GM18499 (cell line): ENCODE measurements at regions not wholly inside any gene's neighbourhood (a gene's known extent, or its start where the extent isn't known, plus 50 kb on each side); places are given as distances from the start of the nearest gene placed in this dataset.

Experiments
- ATAC-seq: cut with Tn5 transposase; IDR thresholded peaks from one replicate; pipeline ENCODE4 v1.9.1; 2021; ENCODE audit warnings: moderate number of reproducible peaks; ENCODE audit not compliant: insufficient read depth, unreplicated experiment

DNA sequence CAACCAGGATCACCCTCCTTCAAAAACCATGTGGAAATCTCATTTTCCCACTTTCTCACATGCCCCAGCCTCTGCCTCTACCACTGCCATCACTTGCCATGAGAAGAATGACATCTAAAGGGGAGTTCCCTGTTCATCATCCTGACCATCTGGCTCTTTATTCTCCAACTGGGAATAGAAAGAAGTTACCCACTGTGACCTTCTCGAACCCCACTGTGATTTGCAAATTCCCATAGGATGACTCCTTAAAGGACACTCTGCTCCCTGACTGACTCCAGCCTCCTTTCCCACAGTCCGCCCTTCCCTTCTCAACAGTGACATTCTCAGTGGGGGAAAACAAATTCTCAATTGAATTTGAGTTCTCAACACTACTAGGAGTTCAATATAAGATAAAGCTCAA is 440.5 kb downstream of the NR2F2 start:
- ATAC-seq = no peak

DNA sequence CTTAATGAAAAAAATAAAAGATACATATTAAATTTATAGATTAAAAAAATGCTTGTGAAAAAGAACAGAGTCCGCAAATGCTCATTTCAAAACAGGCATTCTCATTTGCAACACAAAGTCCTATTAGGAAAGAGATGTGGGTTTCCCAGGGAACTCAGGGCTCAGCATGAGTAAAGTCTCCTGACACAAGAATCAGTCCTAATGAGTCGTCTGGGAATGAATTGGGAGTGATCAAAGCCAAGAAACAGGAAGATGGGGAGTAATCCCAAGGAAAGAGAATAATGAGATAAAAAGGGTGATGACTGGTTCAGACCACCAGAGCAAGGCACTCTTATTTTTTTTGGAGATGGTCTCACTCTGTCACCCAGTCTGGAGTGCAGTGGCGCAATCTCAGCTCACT is 443.7 kb downstream of the NR2F2 start:
- ATAC-seq = no peak

DNA sequence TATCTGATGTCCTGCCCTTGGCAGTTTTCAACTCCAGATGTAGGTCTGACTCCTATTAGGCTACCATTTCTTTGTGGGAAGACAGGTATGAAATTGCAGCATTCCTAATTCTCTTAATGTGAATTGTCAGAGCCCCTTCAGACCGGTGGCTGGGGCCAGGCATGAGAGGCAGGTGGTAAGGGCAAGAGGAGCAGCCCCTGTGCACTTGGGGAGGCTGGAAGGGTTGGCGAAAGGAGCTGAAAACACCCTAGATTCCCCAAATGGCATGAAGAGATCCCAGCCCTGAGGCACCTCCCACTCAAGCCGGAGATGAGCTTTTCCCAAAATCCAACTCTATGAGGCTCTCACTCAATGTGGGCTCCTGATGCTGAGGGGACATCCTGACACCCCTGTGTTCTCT is 453.2 kb downstream of the NR2F2 start:
- no peak for ATAC-seq

DNA sequence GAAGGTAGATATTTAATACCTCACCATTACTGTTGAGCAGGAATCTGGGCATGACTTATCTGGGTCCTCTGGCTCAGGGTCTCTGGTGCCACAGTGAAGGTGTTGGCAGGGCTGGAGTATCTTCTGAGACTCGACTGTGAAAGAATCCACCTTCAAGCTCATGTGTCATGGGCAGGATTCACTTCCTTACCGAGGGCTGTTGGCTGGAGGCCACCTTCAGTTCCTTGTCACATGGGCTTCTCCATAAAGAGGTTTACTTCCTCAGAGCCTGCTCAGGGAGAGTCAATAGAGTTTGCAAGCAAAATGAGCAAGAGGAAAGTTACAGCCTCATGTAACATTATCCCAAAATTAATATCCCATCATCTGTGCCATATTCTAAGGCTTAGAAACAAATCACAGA is 459.5 kb downstream of the NR2F2 start:
- no peak for ATAC-seq

DNA sequence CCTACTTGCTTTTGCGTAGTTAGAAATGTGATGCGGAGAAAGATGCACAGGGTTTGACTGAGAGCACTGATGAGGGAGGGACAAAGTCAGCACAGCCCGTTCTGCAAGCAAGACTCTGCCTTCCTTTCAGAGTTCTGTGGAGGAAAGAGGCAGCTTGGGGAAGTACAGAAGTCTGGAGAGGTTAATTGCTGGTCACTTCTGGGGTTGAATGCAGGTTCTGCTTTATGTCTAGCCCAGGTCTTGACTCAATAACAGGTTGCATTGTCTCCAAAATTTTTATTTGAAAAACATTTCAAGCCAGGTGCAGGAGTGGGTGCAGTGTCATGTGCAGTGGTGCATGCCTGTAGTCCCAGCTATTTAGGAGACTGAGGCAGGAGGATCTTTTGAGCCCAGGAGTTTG is 461.7 kb downstream of the NR2F2 start:
- ATAC-seq = no peak

DNA sequence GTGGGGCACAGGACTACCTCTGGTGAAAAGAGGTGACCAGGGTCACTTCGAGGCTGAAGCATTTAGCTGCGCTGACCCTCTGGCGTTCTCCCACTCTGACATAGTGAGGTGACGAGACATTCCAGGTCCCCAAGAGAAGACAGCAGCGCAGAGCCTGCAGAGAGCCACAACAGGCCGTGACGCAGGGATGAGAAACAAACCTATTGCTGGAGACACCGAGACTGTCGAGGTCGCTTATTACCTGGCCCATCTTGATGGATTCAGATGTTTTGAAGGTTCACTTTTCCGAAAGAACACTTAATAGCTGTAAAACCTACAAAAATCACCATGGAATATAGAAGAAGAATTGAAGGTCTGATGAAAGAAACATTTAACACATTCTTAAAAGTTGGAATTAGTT is 466.3 kb downstream of the NR2F2 start:
- ATAC-seq = no peak

DNA sequence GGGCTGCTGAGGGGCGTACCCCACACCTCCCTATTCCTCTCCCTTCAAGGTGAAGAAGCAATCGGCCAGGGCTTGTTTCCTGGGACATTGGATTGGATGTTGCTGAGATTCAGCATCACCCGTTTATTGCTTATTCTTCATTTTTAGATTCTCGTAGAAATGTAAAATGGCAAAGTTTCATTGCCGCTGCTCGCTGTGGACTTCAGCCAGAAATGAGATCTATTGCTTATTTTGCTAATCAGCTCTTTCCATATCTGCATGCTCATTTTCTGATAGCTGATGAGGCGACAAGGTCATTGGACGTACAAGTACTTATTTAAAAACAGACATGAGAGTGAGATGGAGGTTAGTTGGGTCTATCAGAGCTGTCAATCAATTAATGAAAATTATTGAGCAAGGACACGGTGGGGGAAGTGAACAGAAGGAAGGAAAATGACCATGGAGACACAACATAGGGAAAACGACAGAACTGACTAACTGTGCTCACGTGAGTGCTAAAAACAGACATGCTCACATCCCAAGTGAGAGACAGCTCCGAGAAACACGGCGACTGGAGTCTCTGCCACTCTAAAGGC is 471.2 kb downstream of the NR2F2 start:
- no peak for ATAC-seq

DNA sequence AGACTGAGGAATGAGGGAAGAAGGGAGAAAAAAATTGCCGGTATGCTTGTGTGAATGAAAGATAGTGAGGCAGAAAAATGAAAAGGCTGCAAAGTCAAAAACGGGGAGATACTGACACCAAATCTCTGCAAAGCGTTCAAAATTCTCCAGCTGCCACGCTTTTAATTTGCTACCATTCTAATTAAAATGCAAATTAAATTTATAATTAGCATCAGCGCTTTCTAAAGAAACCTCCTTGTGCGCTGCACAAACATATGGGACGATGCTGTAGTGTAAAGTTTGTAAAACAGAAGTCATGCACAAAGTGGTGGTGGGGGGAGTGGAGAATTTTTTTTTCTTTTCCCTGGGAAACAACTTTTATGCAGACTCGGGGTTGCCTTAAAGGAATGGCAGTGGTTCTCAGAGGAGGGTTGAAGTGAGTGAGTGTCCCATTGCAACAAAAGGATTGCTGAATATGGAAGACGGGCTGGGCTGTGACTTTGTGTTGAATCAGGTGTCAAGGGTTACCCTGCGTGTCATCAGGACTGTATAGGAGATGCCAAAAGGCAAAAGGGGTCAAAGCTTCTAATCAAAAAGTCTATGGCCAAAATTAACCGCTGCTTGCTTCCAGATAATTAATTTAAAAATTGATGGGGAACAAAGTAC is 472.2 kb downstream of the NR2F2 start:
- no peak for ATAC-seq

DNA sequence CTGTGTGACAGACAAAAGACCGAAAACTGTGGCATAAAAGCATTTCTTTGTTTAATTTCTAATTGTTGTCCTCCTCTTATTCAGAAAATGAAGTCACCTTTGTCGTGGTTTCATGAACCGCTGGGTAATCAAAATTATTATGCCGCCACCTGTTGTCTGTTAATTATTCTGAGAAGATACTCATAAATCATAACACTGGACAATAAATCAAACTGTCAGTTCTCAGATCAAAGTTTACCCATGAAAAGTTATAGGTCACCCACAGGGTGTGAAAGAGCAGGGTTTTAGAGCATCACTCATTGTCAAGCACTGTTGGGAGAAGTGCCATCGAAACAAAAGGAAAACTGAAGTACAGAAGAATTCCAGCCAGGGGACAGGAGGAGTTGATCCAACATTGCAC is 474.3 kb downstream of the NR2F2 start:
- no peak for ATAC-seq

DNA sequence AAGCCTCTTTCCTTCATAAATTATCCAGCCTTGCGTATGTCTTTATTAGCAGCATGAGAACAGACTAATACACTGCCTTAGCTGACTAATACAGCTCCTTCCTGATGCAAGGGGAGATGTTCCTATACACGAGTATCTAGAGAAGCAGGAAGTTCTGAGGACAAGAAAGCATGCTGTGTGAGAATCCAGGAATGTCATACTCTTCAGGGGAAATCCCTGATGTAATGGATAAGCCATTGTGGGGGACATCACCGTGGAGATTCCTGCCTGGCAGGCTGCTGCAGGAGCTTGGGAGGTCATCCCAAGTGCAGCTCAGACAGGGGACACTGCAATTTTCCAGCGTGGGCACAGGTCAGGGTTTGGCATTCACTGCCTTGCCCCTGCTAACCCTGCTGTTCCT is 476.9 kb downstream of the NR2F2 start:
- ATAC-seq = no peak

DNA sequence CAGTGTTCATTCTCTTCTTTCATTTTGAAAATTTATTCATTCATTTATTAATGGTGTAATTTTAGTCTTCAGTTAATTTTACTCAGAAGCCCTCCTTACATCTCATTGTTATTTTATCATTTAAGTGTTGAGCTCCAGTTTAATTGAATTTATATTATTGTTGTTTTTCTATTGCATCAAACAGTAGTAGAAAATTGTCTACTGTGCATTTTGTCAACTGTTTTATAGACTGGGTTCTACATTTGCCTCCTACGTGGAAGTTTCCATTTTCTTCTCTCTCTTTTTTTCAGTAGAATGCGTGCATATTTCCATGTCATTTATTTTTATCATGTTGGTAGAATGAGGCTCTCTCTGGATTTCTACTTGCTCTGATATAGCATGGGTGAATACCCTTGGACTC is 487.4 kb downstream of the NR2F2 start:
- no peak for ATAC-seq

DNA sequence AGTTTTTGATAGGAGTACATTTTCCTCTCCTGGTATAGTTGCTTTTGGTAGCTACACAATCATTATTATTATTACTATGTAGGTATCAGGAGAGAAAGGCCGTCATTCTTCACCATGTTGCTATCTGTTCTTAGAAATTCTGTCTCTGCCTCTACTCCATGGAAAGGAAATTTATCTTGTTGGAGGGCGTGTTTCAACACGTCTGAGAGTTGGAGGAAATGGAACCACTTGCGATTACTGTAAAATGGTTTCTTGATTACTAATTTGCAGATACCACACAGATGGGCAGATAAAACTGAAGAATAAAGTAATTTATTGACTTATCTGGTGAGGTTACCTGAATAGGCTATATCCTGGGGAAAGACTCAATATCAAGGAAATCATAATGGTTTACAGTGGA is 488.4 kb downstream of the NR2F2 start:
- no peak for ATAC-seq

DNA sequence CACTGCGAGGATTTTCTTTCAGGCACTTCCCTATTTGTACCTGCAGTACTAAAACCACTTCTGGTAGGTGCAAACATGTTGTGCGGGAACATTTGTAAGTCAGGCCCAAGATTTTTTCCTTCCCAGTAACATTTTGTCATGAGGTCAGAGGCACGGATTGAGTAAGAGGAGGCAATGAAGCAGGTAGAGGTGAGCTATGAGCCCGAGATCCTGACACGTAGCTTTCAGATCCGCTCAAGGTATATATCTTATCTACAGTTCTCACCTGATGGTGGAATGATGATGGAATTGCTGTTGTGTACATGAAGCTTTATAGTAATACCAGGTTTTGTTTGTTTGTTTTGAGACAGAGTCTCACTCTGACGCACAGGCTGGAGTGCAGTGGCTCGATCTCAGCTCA is 497.5 kb downstream of the NR2F2 start:
- ATAC-seq = no peak

DNA sequence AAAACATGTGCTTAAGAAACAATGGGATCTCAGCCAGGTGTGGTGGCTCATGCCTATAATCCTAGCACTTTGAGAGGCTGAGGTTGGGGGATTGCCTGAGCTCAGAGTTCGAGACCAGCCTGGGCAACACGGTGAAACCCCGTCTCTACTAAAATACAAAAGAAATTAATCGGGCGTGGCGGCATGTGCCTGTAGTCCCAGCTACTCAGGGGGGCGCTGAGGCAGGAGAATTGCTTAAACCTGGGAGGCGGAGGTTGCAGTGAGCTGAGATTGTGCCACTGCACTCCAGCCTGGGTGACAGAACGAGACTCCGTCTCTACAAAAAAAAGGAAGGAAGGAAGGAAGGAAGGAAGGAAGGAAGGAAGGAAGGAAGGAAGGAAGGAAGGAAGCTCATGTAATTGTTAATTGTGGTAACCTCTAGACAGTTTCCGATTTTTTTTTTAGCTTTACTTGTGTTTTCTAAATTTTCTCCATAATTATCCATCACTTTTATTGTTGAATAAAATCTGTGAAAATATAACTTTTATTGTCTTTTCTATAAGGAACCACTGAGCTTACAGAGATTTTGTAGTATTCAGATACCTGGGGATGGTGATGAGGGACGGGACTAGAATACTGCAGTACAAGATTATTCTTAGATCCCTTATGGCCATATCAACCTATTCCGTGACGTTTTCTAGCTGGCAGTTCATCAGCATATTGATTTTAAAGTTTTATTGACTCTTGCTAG is 506.9 kb downstream of the NR2F2 start:
- no peak for ATAC-seq

DNA sequence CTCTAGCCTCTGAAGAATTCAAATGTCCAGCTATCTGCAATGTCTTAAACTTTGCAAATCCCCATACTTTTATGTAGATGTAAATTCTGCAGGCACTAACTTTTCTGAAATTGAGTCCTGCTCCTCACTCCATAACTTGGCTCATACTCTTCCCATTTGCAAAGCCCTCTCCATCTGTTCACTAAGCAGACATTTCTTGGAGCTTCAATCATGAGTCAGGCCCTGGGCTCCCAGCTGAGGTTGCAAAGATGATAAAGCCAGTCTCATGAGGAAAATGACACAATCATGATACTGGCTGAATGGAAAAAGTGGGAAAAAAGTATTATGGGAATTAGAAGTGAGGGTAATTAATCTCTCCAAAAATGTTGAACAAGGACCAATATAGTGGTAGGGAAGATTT is 507.6 kb downstream of the NR2F2 start:
- no peak for ATAC-seq

DNA sequence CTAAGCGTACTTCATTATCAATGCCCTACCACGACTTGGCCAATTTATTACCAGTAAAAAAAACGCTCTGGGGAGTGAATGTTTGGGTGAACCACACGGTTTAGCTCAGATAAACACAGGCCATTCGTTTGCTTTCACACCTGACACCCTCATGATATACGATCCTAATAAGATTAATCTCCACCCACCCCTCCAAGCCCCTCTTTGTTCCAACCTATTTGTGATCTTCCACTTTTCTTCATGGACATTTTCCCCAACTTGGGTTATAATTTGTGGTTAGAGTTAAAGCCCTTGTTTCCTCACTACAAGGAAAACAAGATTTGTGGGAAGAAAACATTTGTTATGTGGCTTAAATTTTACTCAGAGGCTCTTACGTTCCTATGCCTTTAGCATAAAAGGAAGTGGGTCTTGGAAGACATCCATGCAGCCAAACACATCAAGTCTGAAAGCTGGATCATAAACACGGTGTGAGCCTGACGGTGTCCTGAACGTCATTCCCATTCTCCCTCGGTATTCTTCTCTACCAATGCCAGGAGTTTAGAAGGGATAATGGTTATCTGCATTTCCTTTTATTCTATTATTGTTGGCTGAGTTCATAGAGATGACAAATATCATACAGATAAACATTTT is 518.9 kb downstream of the NR2F2 start:
- ATAC-seq = no peak

DNA sequence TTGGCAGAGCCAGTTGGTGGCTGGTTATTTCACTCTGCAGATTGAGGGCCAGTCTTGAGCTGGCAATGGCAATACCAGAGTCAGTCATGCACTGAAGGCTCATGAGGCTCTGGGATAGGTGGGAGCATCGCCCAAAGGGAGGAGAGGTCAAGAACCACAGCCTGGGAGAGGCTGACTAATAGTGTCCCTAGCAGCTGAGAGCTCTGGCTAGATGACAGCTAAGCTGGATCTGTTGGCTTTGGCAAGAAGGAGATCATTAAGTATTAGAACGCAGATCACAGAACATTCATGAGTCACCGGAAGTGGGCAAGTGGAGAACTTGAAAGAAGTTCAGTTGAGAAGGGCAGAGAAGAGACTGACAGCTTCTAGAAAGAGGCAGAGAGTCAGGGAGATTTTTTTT is 521.1 kb downstream of the NR2F2 start:
- ATAC-seq = no peak

DNA sequence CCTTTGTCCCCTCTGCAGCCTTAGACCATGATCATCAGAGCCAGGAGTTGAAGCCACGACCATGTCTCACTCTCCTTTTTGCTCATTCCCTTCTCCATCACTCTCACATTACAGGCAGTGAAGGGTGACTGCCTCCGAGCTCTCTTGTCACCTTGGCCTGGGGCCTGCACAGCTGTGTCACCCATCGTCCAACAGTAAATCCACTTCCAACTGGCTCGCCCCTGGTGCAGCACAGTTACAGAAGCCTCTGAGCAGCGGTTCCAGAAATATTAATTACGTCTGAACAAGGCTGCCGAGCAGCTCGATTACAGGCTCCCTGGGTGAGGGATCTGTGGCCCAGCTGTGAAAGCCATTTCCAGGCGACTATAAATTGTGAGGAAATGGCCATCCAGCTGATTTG is 528.2 kb downstream of the NR2F2 start:
- ATAC-seq = no peak

DNA sequence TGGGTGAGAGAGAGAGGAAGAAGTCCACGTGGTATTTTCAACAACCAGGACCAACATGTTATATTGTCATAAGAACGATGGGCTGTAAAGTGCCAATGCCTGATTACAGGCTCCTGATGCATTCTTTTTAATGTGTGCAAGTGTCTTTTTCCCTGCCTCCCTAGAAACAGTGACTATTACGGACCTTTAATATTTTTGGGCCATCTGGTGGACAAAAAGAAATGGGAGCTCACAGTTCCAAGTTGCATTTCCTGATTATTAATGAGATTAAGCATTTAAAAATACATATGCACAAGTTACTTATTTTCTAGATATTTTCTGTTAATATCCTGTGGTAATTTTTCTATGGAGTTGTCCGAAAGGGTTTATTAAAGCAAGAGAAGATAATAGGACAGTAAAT is 530.2 kb downstream of the NR2F2 start:
- ATAC-seq = no peak

DNA sequence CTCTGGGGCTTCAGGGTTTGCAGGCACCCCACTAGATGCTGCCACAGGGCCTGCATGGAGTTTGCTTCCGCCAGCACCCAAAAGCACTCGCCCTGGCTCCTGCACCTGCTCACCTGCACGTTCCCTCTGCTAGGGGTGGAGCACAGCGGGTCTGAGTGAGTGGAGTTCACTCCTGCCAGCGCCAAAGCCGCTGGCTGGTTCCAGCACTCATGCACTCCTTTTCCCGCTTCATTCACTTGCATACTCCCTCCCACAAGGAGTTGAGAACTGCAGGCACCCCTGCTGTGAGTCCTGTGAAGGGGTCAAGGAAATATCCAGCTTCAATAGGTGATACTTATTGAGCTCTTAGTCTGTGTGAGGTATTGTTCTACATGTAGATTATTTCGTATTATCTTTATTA is 537.5 kb downstream of the NR2F2 start:
- ATAC-seq = no peak

DNA sequence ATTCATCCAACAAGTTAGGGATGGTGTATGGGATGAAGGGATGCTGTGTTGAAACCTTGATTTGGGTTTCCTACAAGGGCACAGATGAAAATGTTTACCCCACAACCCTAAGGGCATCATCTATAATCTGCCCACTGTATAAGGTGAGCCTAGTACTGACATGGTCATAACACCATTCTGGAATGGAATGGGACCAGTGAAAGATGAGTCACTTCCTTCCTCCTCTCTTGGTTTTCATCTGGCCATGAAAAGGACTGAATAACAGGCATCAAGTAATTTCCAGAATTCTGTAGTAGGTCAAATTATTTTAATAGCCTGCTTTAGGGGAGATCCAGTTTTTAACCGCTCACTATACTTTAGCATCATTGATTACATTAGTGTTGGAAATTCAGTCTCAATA is 538.6 kb downstream of the NR2F2 start:
- no peak for ATAC-seq

DNA sequence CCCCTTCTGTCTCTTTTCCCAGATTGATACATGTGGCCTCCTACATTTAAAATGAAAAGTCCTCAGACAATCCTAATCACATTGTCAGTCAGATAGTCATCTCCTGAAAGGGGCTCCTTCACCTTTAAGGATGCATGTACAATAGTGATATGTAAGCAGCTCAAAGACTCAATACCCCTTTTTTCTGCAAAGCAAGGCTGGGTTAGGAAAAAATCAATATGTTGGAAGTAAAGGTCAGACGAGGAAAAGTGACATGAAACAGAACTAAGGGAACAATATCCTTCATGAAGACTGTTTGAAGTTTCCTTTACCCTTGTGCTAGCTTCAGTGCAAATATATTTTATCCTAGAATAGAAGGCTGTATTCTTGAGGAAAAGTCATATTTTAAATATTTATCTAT is 539.3 kb downstream of the NR2F2 start:
- no peak for ATAC-seq
